IMR-90 (cell line): ENCODE measurements at regions not wholly inside any gene's neighbourhood (a gene's known extent, or its start where the extent isn't known, plus 50 kb on each side); places are given as distances from the start of the nearest gene placed in this dataset.

Experiments used
- ATAC-seq: fragments of 200-7000 bp; cut with Tn5 transposase; 2 replicates; pipeline ENCODE4 v1.9.1; 2020; ENCODE audit warnings: low read depth, mild to moderate bottlenecking, moderate library complexity
- BruUV-seq: library from RNA; stranded (reverse); fragments of 400-500 nt; replicated peaks from 2 replicates; lab custom pipeline; 2021; lab: Mats Ljungman, UMichigan
- CTCF ChIA-PET: fragments of 300-600 bp; formaldehyde crosslinking; extraction: SDS; loops from one replicate; lab custom pipeline; 2021; ENCODE audit warnings: antibody characterized with exemption; lab: Yijun Ruan, JAX
- POLR2A ChIA-PET: fragments of 300-600 bp; sonication (Branson Sonifier 250); formaldehyde crosslinking; loops from one replicate; lab custom pipeline; 2022; ENCODE audit warnings: antibody characterized with exemption; ENCODE audit not compliant: unreplicated experiment; lab: Charles Lee
- DNase-seq: peaks from one replicate; pipeline ENCODE4 v3.0.0; 2013
- H2AFZ ChIP-seq: replicated peaks from 2 replicates; pipeline ENCODE3; 2013; ENCODE audit warnings: low read length, mild to moderate bottlenecking; ENCODE audit not compliant: poor library complexity
- H2AK5ac ChIP-seq: 2 replicates; pipeline ENCODE4 v1.6.1; 2013; ENCODE audit warnings: low read depth, low read length, inconsistent platforms
- H2AK9ac ChIP-seq: replicated peaks from 2 replicates; pipeline ENCODE3; 2013; ENCODE audit warnings: mild to moderate bottlenecking, low read depth, low read length, moderate library complexity; ENCODE audit not compliant: poor library complexity
- H2BK120ac ChIP-seq: 2 replicates; pipeline ENCODE4 v1.6.1; 2013; ENCODE audit warnings: low read depth, low read length, inconsistent platforms
- H2BK15ac ChIP-seq: 3 replicates; pipeline ENCODE4 v1.6.1; 2013; ENCODE audit warnings: low read depth, low read length, inconsistent platforms
- H2BK20ac ChIP-seq: 2 replicates; pipeline ENCODE4 v1.6.1; 2013; ENCODE audit warnings: low read depth, mild to moderate bottlenecking, inconsistent platforms, low read length, moderate library complexity
- H2BK5ac ChIP-seq: 2 replicates; pipeline ENCODE4 v1.6.1; 2013; ENCODE audit warnings: mild to moderate bottlenecking, low read depth, low read length, inconsistent platforms; ENCODE audit not compliant: poor library complexity, severe bottlenecking
- H3K14ac ChIP-seq: replicated peaks from 2 replicates; pipeline ENCODE4 v1.6.1; 2013; ENCODE audit warnings: low read depth, low read length, inconsistent platforms
- H3K18ac ChIP-seq: 2 replicates; pipeline ENCODE4 v1.6.1; 2013; ENCODE audit warnings: low read depth, low read length, control low read depth
- H3K23ac ChIP-seq: 2 replicates; pipeline ENCODE4 v1.6.1; 2013; ENCODE audit warnings: low read depth, low read length, inconsistent platforms
- H3K27ac ChIP-seq: 2 replicates; pipeline ENCODE4 v1.5.1; 2013; ENCODE audit warnings: mild to moderate bottlenecking, control low read depth, low read length; ENCODE audit not compliant: insufficient read depth
- H3K27me3 ChIP-seq: 2 replicates; pipeline ENCODE4 v1.6.1; 2013; ENCODE audit warnings: low read length; ENCODE audit not compliant: control insufficient read depth, insufficient read depth
- H3K36me3 ChIP-seq: 2 replicates; pipeline ENCODE4 v1.6.1; 2013; ENCODE audit warnings: low read length, mixed read lengths; ENCODE audit not compliant: control insufficient read depth, insufficient read depth
- H3K4ac ChIP-seq: 2 replicates; pipeline ENCODE4 v1.6.1; 2013; ENCODE audit warnings: low read depth, low read length, inconsistent platforms
- H3K4me1 ChIP-seq: 2 replicates; pipeline ENCODE4 v1.6.1; 2013; ENCODE audit warnings: low read length, mixed read lengths; ENCODE audit not compliant: control insufficient read depth, insufficient read depth
- H3K4me2 ChIP-seq: 2 replicates; pipeline ENCODE4 v1.6.1; 2013; ENCODE audit warnings: low read depth, mild to moderate bottlenecking, control low read depth, low read length, moderate library complexity
- H3K4me3 ChIP-seq: 2 replicates; pipeline ENCODE4 v1.5.1; 2013; ENCODE audit warnings: low read depth, mild to moderate bottlenecking, control low read depth, low read length, moderate library complexity; ENCODE audit not compliant: insufficient read depth
- H3K56ac ChIP-seq: 2 replicates; pipeline ENCODE4 v1.6.1; 2013; ENCODE audit warnings: low read length, inconsistent platforms; ENCODE audit not compliant: insufficient read depth; ENCODE audit errors: extremely low read depth
- H3K79me1 ChIP-seq, 2 experiments: 2 replicates each; pipeline ENCODE4 v1.6.1; 2013; ENCODE audit warnings: low read length in 2 of 2, inconsistent platforms in 1 of 2, low read depth in 1 of 2
- H3K9ac ChIP-seq: 2 replicates; pipeline ENCODE4 v1.6.1; 2013; ENCODE audit warnings: low read depth, low read length, control low read depth
- H3K9me1 ChIP-seq: 2 replicates; pipeline ENCODE4 v1.6.1; 2013; ENCODE audit warnings: low read length, inconsistent platforms; ENCODE audit not compliant: insufficient read depth
- H3K9me3 ChIP-seq: 2 replicates; pipeline ENCODE4 v1.6.1; 2013; ENCODE audit warnings: low read length; ENCODE audit not compliant: control insufficient read depth, insufficient read depth
- H4K20me1 ChIP-seq: 2 replicates; pipeline ENCODE4 v1.6.1; 2013; ENCODE audit warnings: low read length, inconsistent platforms; ENCODE audit not compliant: insufficient read depth
- H4K5ac ChIP-seq: 2 replicates; pipeline ENCODE4 v1.6.1; 2013; ENCODE audit warnings: mild to moderate bottlenecking, low read depth, low read length, control low read depth
- H4K8ac ChIP-seq, 2 experiments: 2 replicates each; pipeline ENCODE4 v1.6.1; 2013; ENCODE audit warnings: low read depth in 2 of 2, low read length in 2 of 2, control low read depth in 1 of 2, inconsistent platforms in 1 of 2
- H4K91ac ChIP-seq: 2 replicates; pipeline ENCODE4 v1.6.1; 2013; ENCODE audit warnings: low read depth, low read length, inconsistent platforms; ENCODE audit not compliant: insufficient read depth
- CHD1 ChIP-seq: IDR thresholded peaks from 2 replicates; pipeline ENCODE4 v1.6.1; 2012; ENCODE audit warnings: low read depth, low read length, improper control_type of control experiment
- MAFK ChIP-seq: IDR thresholded peaks from 2 replicates; pipeline ENCODE4 v1.6.1; 2012; ENCODE audit warnings: low read depth, low read length, improper control_type of control experiment
- MXI1 ChIP-seq: IDR thresholded peaks from 2 replicates; pipeline ENCODE4 v1.6.1; 2012; ENCODE audit warnings: low read depth, mild to moderate bottlenecking, low read length, moderate library complexity, borderline replicate concordance
- POLR2A ChIP-seq: IDR thresholded peaks from 2 replicates; pipeline ENCODE4 v1.6.1; 2012; ENCODE audit warnings: mild to moderate bottlenecking, low read depth, low read length
- RAD21 ChIP-seq: IDR thresholded peaks from 2 replicates; pipeline ENCODE4 v1.6.1; 2012; ENCODE audit warnings: low read length, improper control_type of control experiment
- SMC3 ChIP-seq: fragments of 150-350 bp; IDR thresholded peaks from 2 replicates; pipeline ENCODE4 v1.6.1; 2016; ENCODE audit warnings: low read depth, mild to moderate bottlenecking, antibody characterized with exemption, low read length, moderate library complexity
- USF2 ChIP-seq: fragments of 150-350 bp; IDR thresholded peaks from 2 replicates; pipeline ENCODE4 v1.6.1; 2017; ENCODE audit warnings: mild to moderate bottlenecking, antibody characterized with exemption, low read length, low read depth
- WGBS, 2 experiments: methylation state at CpG; one replicate each; pipeline versions ENCODE4 v1.1.5 to v1.1.7; 2013; ENCODE audit warnings: missing lambda C conversion rate in 2 of 2; ENCODE audit not compliant: insufficient read length in 1 of 2; ENCODE audit errors: extremely low coverage in 2 of 2; 5-methylcytosine and 5-hydroxymethylcytosine counted together
- dilution Hi-C: fragments of 300-500 bp; cut with HindIII; formaldehyde crosslinking; loops from one replicate; pipeline ENCODE4 v1.14.3; 2018; ENCODE audit warnings: low sequenced_read_pairs; ENCODE audit not compliant: unreplicated experiment
- in situ Hi-C: fragments of 300-500 bp; cut with MboI; formaldehyde crosslinking; loops from 3 replicates; pipeline ENCODE4 v1.14.3; 2019; ENCODE audit warnings: low sequenced_read_pairs, inconsistent platforms, mixed read lengths
- intact Hi-C: fragments of 100-400 bp; cut with micrococcal nuclease; formaldehyde crosslinking; loops from 2 replicates; pipeline ENCODE4 v1.10.0; 2022

DNA sequence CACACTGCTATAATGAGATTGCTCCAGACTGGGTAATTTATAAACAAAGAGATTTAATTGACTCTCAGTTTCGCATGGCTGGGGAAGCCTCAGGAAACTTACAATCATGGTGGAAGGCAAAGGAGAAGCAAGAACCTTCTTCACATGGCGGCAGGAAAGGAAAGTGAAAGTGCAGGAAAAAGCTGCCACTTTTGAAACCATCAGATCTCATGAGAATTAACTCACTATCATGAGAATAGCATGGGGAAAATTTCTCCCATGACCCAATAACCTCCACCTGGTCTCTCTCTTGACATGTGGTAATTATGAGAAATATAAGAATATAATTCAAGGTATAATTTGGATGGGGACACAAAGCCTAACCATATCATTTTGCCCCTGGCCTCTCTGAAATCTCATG, 884.2 kb downstream of the GLUD2 start:
- Histone ChIP-seq H3K9ac (no peak overlapping the region), H3K9me3 (peaks cover 1% of the 10 kb centered on the region; the same call in 1 of the 2 replicates), H3K27ac (no peak overlapping the region), H2AK9ac (no peak overlapping the region), H3K36me3 (no peaks in the 10 kb centered on the region), H4K5ac (no peak overlapping the region), H3K4me3 (no peak overlapping the region), H3K23ac (no peak overlapping the region), H3K4ac (no peak overlapping the region), H3K4me2 (no peak overlapping the region), H2BK15ac (no peak overlapping the region), H3K14ac (no peak overlapping the region), H4K8ac (no peak overlapping the region), H3K27me3 (no peaks in the 10 kb centered on the region), H2AFZ (no peak overlapping the region), H3K9me1 (no peaks in the 10 kb centered on the region), H4K20me1 (no peaks in the 10 kb centered on the region), H3K18ac (no peak overlapping the region), H2AK5ac (no peak overlapping the region), H3K56ac (no peak overlapping the region), H3K79me1 (no peaks in the 10 kb centered on the region), H3K4me1 (no peaks in the 10 kb centered on the region), H2BK5ac (no peak overlapping the region), H2BK20ac (no peak overlapping the region), H2BK120ac (no peak overlapping the region), H4K91ac (no peak overlapping the region)
- ATAC-seq (no peak), DNase-seq (no peak)
- no peak for TF ChIP-seq RAD21
- no peak for TF ChIP-seq MXI1
- no peak for TF ChIP-seq USF2
- no peak for TF ChIP-seq SMC3
- no peak for TF ChIP-seq MAFK
- TF ChIP-seq POLR2A = no peak
- TF ChIP-seq CHD1 = no peak
- BruUV-seq = no TSS peak
- in situ Hi-C loops (no loop called here), intact Hi-C loops (no loop called here), dilution Hi-C loops (no loop called here)
- WGBS, 2 experiments = no CpG with 5 or more reads among the region's 2 CpGs
- ChIA-PET CTCF (no interaction called here), POLR2A (no interaction called here)
